Colonic mucosa (tissue), 4 donors: ENCODE measurements at regions not wholly inside any gene's neighbourhood (a gene's known extent, or its start where the extent isn't known, plus 50 kb on each side); places are given as distances from the start of the nearest gene placed in this dataset.

Experiments used
- DNase-seq: peaks from one replicate; pipeline ENCODE4 v3.0.0-alpha.2; 2020
- H3K27ac ChIP-seq: fragments of 200-600 bp; one replicate; pipeline ENCODE4 v1.8.0; 2021
- H3K27me3 ChIP-seq: fragments of 200-600 bp; one replicate; pipeline ENCODE4 v1.8.0; 2021
- H3K36me3 ChIP-seq: fragments of 200-600 bp; one replicate; pipeline ENCODE4 v1.8.0; 2021
- H3K4me1 ChIP-seq: fragments of 200-600 bp; one replicate; pipeline ENCODE4 v1.8.0; 2021; ENCODE audit warnings: mild to moderate bottlenecking
- H3K4me3 ChIP-seq: fragments of 200-600 bp; one replicate; pipeline ENCODE4 v1.8.0; 2021
- H3K9ac ChIP-seq, 2 donors: one replicate each; pipeline ENCODE4 v1.7.0; 2013; ENCODE audit warnings: control low read depth in 2 of 2, low read depth in 2 of 2, low read length in 2 of 2
- H3K9me3 ChIP-seq: fragments of 200-600 bp; one replicate; pipeline ENCODE4 v1.8.0; 2021
- intact Hi-C: fragments of 100-400 bp; cut with DNase I; formaldehyde crosslinking; loops from one replicate; pipeline ENCODE4 v1.14.1; 2022
- TF ChIP-seq, protein P1 (sequence below): fragments of 200-600 bp; IDR thresholded peaks from one replicate; pipeline ENCODE4 v1.8.0; 2022; ENCODE audit warnings: antibody characterized with exemption, mild to moderate bottlenecking
- donor health status: healthy.
- donor health status: DM: no; HTN: no; CAD: no.
- donor health status: DM: no; HTN: no; CAD: no.

GRCh38 chr4:32094987-32095386, 1374.8 kb downstream of the PCDH7 start:
- intact Hi-C loops = no loop called here
- no peaks in the 10 kb centered on the region for H3K4me1 ChIP-seq
- no peak overlapping the region for H3K9ac ChIP-seq
- H3K36me3 ChIP-seq = no peaks in the 10 kb centered on the region
- no peaks in the 10 kb centered on the region for H3K27me3 ChIP-seq
- TF ChIP-seq, protein P1, sequence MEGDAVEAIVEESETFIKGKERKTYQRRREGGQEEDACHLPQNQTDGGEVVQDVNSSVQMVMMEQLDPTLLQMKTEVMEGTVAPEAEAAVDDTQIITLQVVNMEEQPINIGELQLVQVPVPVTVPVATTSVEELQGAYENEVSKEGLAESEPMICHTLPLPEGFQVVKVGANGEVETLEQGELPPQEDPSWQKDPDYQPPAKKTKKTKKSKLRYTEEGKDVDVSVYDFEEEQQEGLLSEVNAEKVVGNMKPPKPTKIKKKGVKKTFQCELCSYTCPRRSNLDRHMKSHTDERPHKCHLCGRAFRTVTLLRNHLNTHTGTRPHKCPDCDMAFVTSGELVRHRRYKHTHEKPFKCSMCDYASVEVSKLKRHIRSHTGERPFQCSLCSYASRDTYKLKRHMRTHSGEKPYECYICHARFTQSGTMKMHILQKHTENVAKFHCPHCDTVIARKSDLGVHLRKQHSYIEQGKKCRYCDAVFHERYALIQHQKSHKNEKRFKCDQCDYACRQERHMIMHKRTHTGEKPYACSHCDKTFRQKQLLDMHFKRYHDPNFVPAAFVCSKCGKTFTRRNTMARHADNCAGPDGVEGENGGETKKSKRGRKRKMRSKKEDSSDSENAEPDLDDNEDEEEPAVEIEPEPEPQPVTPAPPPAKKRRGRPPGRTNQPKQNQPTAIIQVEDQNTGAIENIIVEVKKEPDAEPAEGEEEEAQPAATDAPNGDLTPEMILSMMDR = no peak
- no peak overlapping the region for H3K27ac ChIP-seq
- no peaks in the 10 kb centered on the region for H3K9me3 ChIP-seq
- H3K4me3 ChIP-seq = no peak overlapping the region
- no peak for DNase-seq

GRCh38 chr4:32102896-32103295, 1382.7 kb downstream of the PCDH7 start:
- Histone ChIP-seq H3K4me3 (no peak overlapping the region), H3K27me3 (no peaks in the 10 kb centered on the region), H3K4me1 (no peaks in the 10 kb centered on the region), H3K9me3 (no peaks in the 10 kb centered on the region), H3K36me3 (no peaks in the 10 kb centered on the region), H3K27ac (no peak overlapping the region), H3K9ac (no peak overlapping the region)
- DNase-seq = no peak
- TF ChIP-seq, protein P1 = no peak
- intact Hi-C loops = no loop called here

GRCh38 chr4:32106767-32107166, 1386.6 kb downstream of the PCDH7 start:
- Histone ChIP-seq H3K4me3 (no peak overlapping the region), H3K9me3 (no peaks in the 10 kb centered on the region), H3K36me3 (no peaks in the 10 kb centered on the region), H3K27me3 (no peaks in the 10 kb centered on the region), H3K4me1 (no peaks in the 10 kb centered on the region), H3K27ac (no peak overlapping the region), H3K9ac (no peak overlapping the region)
- no peak for DNase-seq
- TF ChIP-seq, protein P1 = no peak
- intact Hi-C loops = no loop called here

GRCh38 chr4:32112891-32113290, 1392.7 kb downstream of the PCDH7 start:
- Histone ChIP-seq H3K9ac (no peak overlapping the region), H3K9me3 (no peaks in the 10 kb centered on the region), H3K27me3 (no peaks in the 10 kb centered on the region), H3K4me3 (no peak overlapping the region), H3K36me3 (no peaks in the 10 kb centered on the region), H3K27ac (no peak overlapping the region), H3K4me1 (no peaks in the 10 kb centered on the region)
- TF ChIP-seq, protein P1 = no peak
- intact Hi-C loops = no loop called here
- no peak for DNase-seq

GRCh38 chr4:32117693-32118092, 1397.5 kb downstream of the PCDH7 start:
- no peak for DNase-seq
- H3K4me1 ChIP-seq = no peaks in the 10 kb centered on the region

More at GRCh38 chr4:32117693-32118092, 1397.5 kb downstream of the PCDH7 start:
- Histone ChIP-seq H3K4me3 (no peak overlapping the region), H3K9ac (no peak overlapping the region), H3K36me3 (no peaks in the 10 kb centered on the region), H3K27me3 (no peaks in the 10 kb centered on the region), H3K9me3 (no peaks in the 10 kb centered on the region), H3K27ac (no peak overlapping the region)
- TF ChIP-seq, protein P1 = no peak
- intact Hi-C loops = no loop called here
